Endothelial cell of umbilical vein (primary cell): ENCODE measurements at regions not wholly inside any gene's neighbourhood (a gene's known extent, or its start where the extent isn't known, plus 50 kb on each side); places are given as distances from the start of the nearest gene placed in this dataset.
"Not testable (repeated sequence)": the region's sequence is repeated elsewhere in the genome, so short reads cannot be mapped to it uniquely, and the experiment has no call there.

Experiments used
- BruUV-seq: library from RNA; stranded (reverse); fragments of 400-500 nt; replicated peaks from 2 replicates; lab custom pipeline; 2021; lab: Mats Ljungman, UMichigan
- CTCF ChIA-PET: fragments of 300-600, 350-600 bp; sonication (Branson Sonifier 250); formaldehyde crosslinking; loops from one replicate; lab custom pipeline; 2021; ENCODE audit warnings: antibody characterized with exemption, inconsistent platforms; lab: Charles Lee
- POLR2A ChIA-PET: fragments of 300-600, 350-600 bp; sonication (Branson Sonifier 250); formaldehyde crosslinking; loops from one replicate; lab custom pipeline; 2021; ENCODE audit warnings: antibody characterized with exemption, inconsistent platforms; lab: Charles Lee
- DNase-seq: peaks from one replicate; pipeline ENCODE4 v3.0.0-alpha.2; 2011; ENCODE audit warnings: low read depth, low spot score
- FAIRE-seq: peaks from 2 replicates; lab custom pipeline; 2011; peaks lifted over from hg19 to GRCh38; lab: Jason Lieb, UNC
- H2AFZ ChIP-seq: 2 replicates; pipeline ENCODE4 v1.6.0; 2012; ENCODE audit warnings: low read depth, low read length, control low read depth, inconsistent platforms
- H3K27ac ChIP-seq: 2 replicates; pipeline ENCODE4 v1.5.1; 2011; ENCODE audit warnings: low read depth, mild to moderate bottlenecking, control low read depth, low read length, moderate library complexity; ENCODE audit not compliant: insufficient read depth
- H3K27me3 ChIP-seq, 2 experiments: 2 replicates each; pipeline versions ENCODE4 v1.6.0 to v1.6.1; 2011; ENCODE audit warnings: low read length in 2 of 2, mixed read lengths in 1 of 2; ENCODE audit not compliant: control insufficient read depth in 2 of 2, insufficient read depth in 2 of 2
- H3K36me3 ChIP-seq, 2 experiments: 2 replicates in 1 of 2; 3 replicates in 1 of 2; pipeline ENCODE4 v1.5.1; 2011; ENCODE audit warnings: low read length in 2 of 2, mild to moderate bottlenecking in 1 of 2, moderate library complexity in 1 of 2; ENCODE audit not compliant: control insufficient read depth in 2 of 2, insufficient read depth in 2 of 2; ENCODE audit errors: extremely low read depth in 1 of 2
- H3K4me1 ChIP-seq: 3 replicates; pipeline ENCODE4 v1.5.1; 2011; ENCODE audit warnings: mild to moderate bottlenecking, low read length; ENCODE audit not compliant: control insufficient read depth, insufficient read depth; ENCODE audit errors: extremely low read depth
- H3K4me2 ChIP-seq: 2 replicates; pipeline ENCODE4 v1.6.1; 2011; ENCODE audit warnings: low read length, control low read depth, mixed read lengths; ENCODE audit not compliant: insufficient read depth
- H3K4me3 ChIP-seq, 3 experiments: fragments of 200-600 bp in 1 of 3; sonication (generic), shearing (Covaris generic) in 1 of 3; replicated peaks in 1 of 3; 2 replicates each; pipeline ENCODE4 v1.5.1; 2011 to 2016; ENCODE audit warnings: control low read depth in 3 of 3, low read length in 3 of 3, mild to moderate bottlenecking in 2 of 3, inconsistent platforms in 1 of 3, low read depth in 1 of 3, moderate library complexity in 1 of 3; ENCODE audit not compliant: insufficient read depth in 1 of 3
- H3K79me2 ChIP-seq: 2 replicates; pipeline ENCODE4 v1.6.0; 2012; ENCODE audit warnings: low read length, inconsistent platforms; ENCODE audit not compliant: control insufficient read depth, insufficient read depth
- H3K9ac ChIP-seq: replicated peaks from 2 replicates; pipeline ENCODE3; 2011; ENCODE audit warnings: low read length, control low read depth; ENCODE audit not compliant: insufficient read depth; ENCODE audit errors: extremely low read depth
- H3K9me1 ChIP-seq: replicated peaks from 3 replicates; pipeline ENCODE4 v1.6.0; 2011; ENCODE audit warnings: mild to moderate bottlenecking, low read length; ENCODE audit not compliant: control insufficient read depth, insufficient read depth; ENCODE audit errors: extremely low read depth
- H3K9me3 ChIP-seq: replicated peaks from 2 replicates; pipeline ENCODE4 v1.5.1; 2012; ENCODE audit warnings: low read length, inconsistent platforms; ENCODE audit not compliant: control insufficient read depth, insufficient read depth
- H4K20me1 ChIP-seq: replicated peaks from 2 replicates; pipeline ENCODE3; 2011; ENCODE audit warnings: mild to moderate bottlenecking, low read length; ENCODE audit not compliant: control insufficient read depth, insufficient read depth; ENCODE audit errors: extremely low read depth
- dilution Hi-C: fragments of 300-500 bp; cut with MboI; formaldehyde crosslinking; loops from one replicate; pipeline ENCODE4 v1.15.0; 2019; ENCODE audit warnings: low sequenced_read_pairs; ENCODE audit not compliant: extremely low pct_ligation_motif_present
- intact Hi-C: fragments of 100-400 bp; cut with micrococcal nuclease; formaldehyde crosslinking; loops from one replicate; pipeline ENCODE4 v1.10.0; 2022

DNA sequence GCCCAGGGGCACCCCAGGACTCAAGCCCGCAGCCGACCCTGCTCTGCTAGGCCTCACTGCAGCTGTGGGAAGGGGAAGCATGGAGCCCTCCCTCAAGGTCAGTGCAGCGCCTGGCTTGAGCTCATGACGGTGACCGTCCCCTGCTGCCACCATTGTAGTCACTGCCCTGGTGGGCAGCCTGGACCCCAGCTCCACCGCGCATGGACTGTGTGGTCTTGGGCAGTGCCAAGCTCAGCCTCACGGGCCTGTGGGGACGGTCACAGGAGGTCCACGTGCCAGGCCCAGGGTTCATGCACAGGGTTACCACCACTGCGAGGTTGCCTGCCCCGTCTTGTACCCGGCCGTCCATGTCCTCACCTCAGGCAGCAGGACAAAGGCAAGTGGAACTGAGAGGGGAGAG is 342.9 kb downstream of the ADGRD1 start:
- H3K9me3 ChIP-seq, H3K9ac ChIP-seq, H3K79me2 ChIP-seq, H3K4me3 ChIP-seq, H3K27me3 ChIP-seq, BruUV-seq, H4K20me1 ChIP-seq, H3K4me2 ChIP-seq, FAIRE-seq, H3K9me1 ChIP-seq, CTCF ChIA-PET, H2AFZ ChIP-seq, POLR2A ChIA-PET, dilution Hi-C loops, H3K36me3 ChIP-seq, H3K27ac ChIP-seq, DNase-seq, H3K4me1 ChIP-seq: not testable (repeated sequence)
- intact Hi-C loops = loop anchor here (10.0 kb wide), 1 partner anchor 368 kb away; no protein-coding TSS in a partner anchor

- H3K4me3 ChIP-seq, H2AFZ ChIP-seq, DNase-seq, H4K20me1 ChIP-seq, dilution Hi-C loops, H3K36me3 ChIP-seq, H3K9me1 ChIP-seq, CTCF ChIA-PET, H3K9ac ChIP-seq, H3K79me2 ChIP-seq, H3K27ac ChIP-seq, H3K4me2 ChIP-seq, FAIRE-seq, BruUV-seq, H3K4me1 ChIP-seq, H3K27me3 ChIP-seq, POLR2A ChIA-PET, H3K9me3 ChIP-seq: not testable (repeated sequence)
- intact Hi-C loops = loop anchor here (10.0 kb wide), 1 partner anchor 366 kb away; no protein-coding TSS in a partner anchor
Measured at GRCh38 chr12:131298526-131299369, 345.0 kb downstream of the ADGRD1 start.

DNA sequence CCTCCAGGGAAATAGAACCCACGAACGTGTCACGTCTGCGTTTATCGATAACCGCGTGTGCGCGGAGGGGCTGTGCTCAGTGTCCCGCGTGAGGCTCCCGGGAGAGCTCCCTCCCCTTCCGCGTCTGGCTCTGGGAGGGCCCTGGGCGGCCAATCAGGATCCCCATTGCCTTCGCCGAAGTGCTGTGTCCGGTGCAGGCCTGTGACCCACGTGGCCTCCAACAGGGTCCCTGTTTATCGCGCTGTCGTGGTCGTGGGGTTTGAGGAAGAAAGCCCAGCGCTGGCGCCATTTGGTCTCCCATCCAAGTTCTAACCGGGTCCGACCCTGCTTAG is 345.6 kb downstream of the ADGRD1 start:
- POLR2A ChIA-PET, FAIRE-seq, CTCF ChIA-PET, H3K79me2 ChIP-seq, H3K36me3 ChIP-seq, H3K4me2 ChIP-seq, H3K9me3 ChIP-seq, H3K9me1 ChIP-seq, BruUV-seq, DNase-seq, H3K4me1 ChIP-seq, H4K20me1 ChIP-seq, H2AFZ ChIP-seq, H3K27me3 ChIP-seq, H3K4me3 ChIP-seq, H3K9ac ChIP-seq, dilution Hi-C loops, H3K27ac ChIP-seq: not testable (repeated sequence)
- intact Hi-C loops = loop anchor here (10.0 kb wide), 1 partner anchor 365 kb away; no protein-coding TSS in a partner anchor

DNA sequence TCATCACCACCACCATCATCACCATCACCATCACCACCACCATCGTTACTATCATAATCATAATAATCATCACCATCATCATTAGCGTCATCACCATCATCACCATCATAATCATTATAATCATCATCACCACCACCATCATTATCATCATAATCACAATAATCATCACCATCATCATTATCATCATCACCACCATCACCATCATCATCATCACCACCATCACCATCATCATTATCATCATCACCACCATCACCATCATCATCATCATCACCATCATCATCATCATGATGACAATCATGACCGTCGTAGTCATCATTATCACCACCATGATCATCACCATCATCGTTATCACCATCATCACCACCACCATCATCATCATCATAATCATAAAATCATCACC is 349.9 kb downstream of the ADGRD1 start:
- POLR2A ChIA-PET, intact Hi-C loops, H3K4me1 ChIP-seq, H3K9me1 ChIP-seq, FAIRE-seq, DNase-seq, BruUV-seq, H4K20me1 ChIP-seq, H3K27me3 ChIP-seq, H3K9me3 ChIP-seq, H3K36me3 ChIP-seq, H3K9ac ChIP-seq, CTCF ChIA-PET, dilution Hi-C loops, H3K4me3 ChIP-seq, H2AFZ ChIP-seq, H3K79me2 ChIP-seq, H3K27ac ChIP-seq, H3K4me2 ChIP-seq: not testable (repeated sequence)
